IMR-90 (cell line): ENCODE measurements at regions not wholly inside any gene's neighbourhood (a gene's known extent, or its start where the extent isn't known, plus 50 kb on each side); places are given as distances from the start of the nearest gene placed in this dataset.

Source experiments
- ATAC-seq: fragments of 200-7000 bp; cut with Tn5 transposase; 2 replicates; pipeline ENCODE4 v1.9.1; 2020; ENCODE audit warnings: low read depth, mild to moderate bottlenecking, moderate library complexity
- BruUV-seq: library from RNA; stranded (reverse); fragments of 400-500 nt; replicated peaks from 2 replicates; lab custom pipeline; 2021; lab: Mats Ljungman, UMichigan
- CTCF ChIA-PET: fragments of 300-600 bp; formaldehyde crosslinking; extraction: SDS; loops from one replicate; lab custom pipeline; 2021; ENCODE audit warnings: antibody characterized with exemption; lab: Yijun Ruan, JAX
- POLR2A ChIA-PET: fragments of 300-600 bp; sonication (Branson Sonifier 250); formaldehyde crosslinking; loops from one replicate; lab custom pipeline; 2022; ENCODE audit warnings: antibody characterized with exemption; ENCODE audit not compliant: unreplicated experiment; lab: Charles Lee
- DNase-seq: peaks from one replicate; pipeline ENCODE4 v3.0.0; 2013
- H2AFZ ChIP-seq: replicated peaks from 2 replicates; pipeline ENCODE3; 2013; ENCODE audit warnings: low read length, mild to moderate bottlenecking; ENCODE audit not compliant: poor library complexity
- H2AK5ac ChIP-seq: 2 replicates; pipeline ENCODE4 v1.6.1; 2013; ENCODE audit warnings: low read depth, low read length, inconsistent platforms
- H2AK9ac ChIP-seq: replicated peaks from 2 replicates; pipeline ENCODE3; 2013; ENCODE audit warnings: mild to moderate bottlenecking, low read depth, low read length, moderate library complexity; ENCODE audit not compliant: poor library complexity
- H2BK120ac ChIP-seq: 2 replicates; pipeline ENCODE4 v1.6.1; 2013; ENCODE audit warnings: low read depth, low read length, inconsistent platforms
- H2BK15ac ChIP-seq: 3 replicates; pipeline ENCODE4 v1.6.1; 2013; ENCODE audit warnings: low read depth, low read length, inconsistent platforms
- H2BK20ac ChIP-seq: 2 replicates; pipeline ENCODE4 v1.6.1; 2013; ENCODE audit warnings: low read depth, mild to moderate bottlenecking, inconsistent platforms, low read length, moderate library complexity
- H2BK5ac ChIP-seq: 2 replicates; pipeline ENCODE4 v1.6.1; 2013; ENCODE audit warnings: mild to moderate bottlenecking, low read depth, low read length, inconsistent platforms; ENCODE audit not compliant: poor library complexity, severe bottlenecking
- H3K14ac ChIP-seq: replicated peaks from 2 replicates; pipeline ENCODE4 v1.6.1; 2013; ENCODE audit warnings: low read depth, low read length, inconsistent platforms
- H3K18ac ChIP-seq: 2 replicates; pipeline ENCODE4 v1.6.1; 2013; ENCODE audit warnings: low read depth, low read length, control low read depth
- H3K23ac ChIP-seq: 2 replicates; pipeline ENCODE4 v1.6.1; 2013; ENCODE audit warnings: low read depth, low read length, inconsistent platforms
- H3K27ac ChIP-seq: 2 replicates; pipeline ENCODE4 v1.5.1; 2013; ENCODE audit warnings: mild to moderate bottlenecking, control low read depth, low read length; ENCODE audit not compliant: insufficient read depth
- H3K27me3 ChIP-seq: 2 replicates; pipeline ENCODE4 v1.6.1; 2013; ENCODE audit warnings: low read length; ENCODE audit not compliant: control insufficient read depth, insufficient read depth
- H3K36me3 ChIP-seq: 2 replicates; pipeline ENCODE4 v1.6.1; 2013; ENCODE audit warnings: low read length, mixed read lengths; ENCODE audit not compliant: control insufficient read depth, insufficient read depth
- H3K4ac ChIP-seq: 2 replicates; pipeline ENCODE4 v1.6.1; 2013; ENCODE audit warnings: low read depth, low read length, inconsistent platforms
- H3K4me1 ChIP-seq: 2 replicates; pipeline ENCODE4 v1.6.1; 2013; ENCODE audit warnings: low read length, mixed read lengths; ENCODE audit not compliant: control insufficient read depth, insufficient read depth
- H3K4me2 ChIP-seq: 2 replicates; pipeline ENCODE4 v1.6.1; 2013; ENCODE audit warnings: low read depth, mild to moderate bottlenecking, control low read depth, low read length, moderate library complexity
- H3K4me3 ChIP-seq: 2 replicates; pipeline ENCODE4 v1.5.1; 2013; ENCODE audit warnings: low read depth, mild to moderate bottlenecking, control low read depth, low read length, moderate library complexity; ENCODE audit not compliant: insufficient read depth
- H3K56ac ChIP-seq: 2 replicates; pipeline ENCODE4 v1.6.1; 2013; ENCODE audit warnings: low read length, inconsistent platforms; ENCODE audit not compliant: insufficient read depth; ENCODE audit errors: extremely low read depth
- H3K79me1 ChIP-seq, 2 experiments: 2 replicates each; pipeline ENCODE4 v1.6.1; 2013; ENCODE audit warnings: low read length in 2 of 2, inconsistent platforms in 1 of 2, low read depth in 1 of 2
- H3K9ac ChIP-seq: 2 replicates; pipeline ENCODE4 v1.6.1; 2013; ENCODE audit warnings: low read depth, low read length, control low read depth
- H3K9me1 ChIP-seq: 2 replicates; pipeline ENCODE4 v1.6.1; 2013; ENCODE audit warnings: low read length, inconsistent platforms; ENCODE audit not compliant: insufficient read depth
- H3K9me3 ChIP-seq: 2 replicates; pipeline ENCODE4 v1.6.1; 2013; ENCODE audit warnings: low read length; ENCODE audit not compliant: control insufficient read depth, insufficient read depth
- H4K20me1 ChIP-seq: 2 replicates; pipeline ENCODE4 v1.6.1; 2013; ENCODE audit warnings: low read length, inconsistent platforms; ENCODE audit not compliant: insufficient read depth
- H4K5ac ChIP-seq: 2 replicates; pipeline ENCODE4 v1.6.1; 2013; ENCODE audit warnings: mild to moderate bottlenecking, low read depth, low read length, control low read depth
- H4K8ac ChIP-seq, 2 experiments: 2 replicates each; pipeline ENCODE4 v1.6.1; 2013; ENCODE audit warnings: low read depth in 2 of 2, low read length in 2 of 2, control low read depth in 1 of 2, inconsistent platforms in 1 of 2
- H4K91ac ChIP-seq: 2 replicates; pipeline ENCODE4 v1.6.1; 2013; ENCODE audit warnings: low read depth, low read length, inconsistent platforms; ENCODE audit not compliant: insufficient read depth
- BHLHE40 ChIP-seq: fragments of 150-350 bp; IDR thresholded peaks from 2 replicates; pipeline ENCODE4 v1.6.1; 2016; ENCODE audit warnings: mild to moderate bottlenecking, low read depth, low read length
- CEBPB ChIP-seq: IDR thresholded peaks from 2 replicates; pipeline ENCODE4 v1.6.1; 2012; ENCODE audit warnings: low read depth, low read length, improper control_type of control experiment
- CHD1 ChIP-seq: IDR thresholded peaks from 2 replicates; pipeline ENCODE4 v1.6.1; 2012; ENCODE audit warnings: low read depth, low read length, improper control_type of control experiment
- CTCF ChIP-seq: conservative IDR thresholded peaks from 2 replicates; pipeline ENCODE4 v1.5.1; 2012; ENCODE audit warnings: mild to moderate bottlenecking, low read depth, low read length, improper control_type of control experiment
- MAFK ChIP-seq: IDR thresholded peaks from 2 replicates; pipeline ENCODE4 v1.6.1; 2012; ENCODE audit warnings: low read depth, low read length, improper control_type of control experiment
- MAZ ChIP-seq: IDR thresholded peaks from 2 replicates; pipeline ENCODE4 v1.6.1; 2012; ENCODE audit warnings: low read depth, mild to moderate bottlenecking, low read length, improper control_type of control experiment, moderate library complexity, borderline replicate concordance
- MXI1 ChIP-seq: IDR thresholded peaks from 2 replicates; pipeline ENCODE4 v1.6.1; 2012; ENCODE audit warnings: low read depth, mild to moderate bottlenecking, low read length, moderate library complexity, borderline replicate concordance
- NFE2L2 ChIP-seq: fragments of 150-350 bp; IDR thresholded peaks from 2 replicates; pipeline ENCODE4 v1.6.1; 2016; ENCODE audit warnings: low read depth, mild to moderate bottlenecking, low read length
- POLR2A ChIP-seq: IDR thresholded peaks from 2 replicates; pipeline ENCODE4 v1.6.1; 2012; ENCODE audit warnings: mild to moderate bottlenecking, low read depth, low read length
- RAD21 ChIP-seq: IDR thresholded peaks from 2 replicates; pipeline ENCODE4 v1.6.1; 2012; ENCODE audit warnings: low read length, improper control_type of control experiment
- RCOR1 ChIP-seq: IDR thresholded peaks from 2 replicates; pipeline ENCODE4 v1.6.1; 2012; ENCODE audit warnings: mild to moderate bottlenecking, low read length, improper control_type of control experiment; ENCODE audit not compliant: insufficient replicate concordance
- RFX5 ChIP-seq: IDR thresholded peaks from 2 replicates; pipeline ENCODE4 v1.8.0; 2012; ENCODE audit warnings: low read depth, mild to moderate bottlenecking, low read length, moderate library complexity
- SMC3 ChIP-seq: fragments of 150-350 bp; IDR thresholded peaks from 2 replicates; pipeline ENCODE4 v1.6.1; 2016; ENCODE audit warnings: low read depth, mild to moderate bottlenecking, antibody characterized with exemption, low read length, moderate library complexity
- WGBS, 2 experiments: methylation state at CpG; one replicate each; pipeline versions ENCODE4 v1.1.5 to v1.1.7; 2013; ENCODE audit warnings: missing lambda C conversion rate in 2 of 2; ENCODE audit not compliant: insufficient read length in 1 of 2; ENCODE audit errors: extremely low coverage in 2 of 2; 5-methylcytosine and 5-hydroxymethylcytosine counted together
- dilution Hi-C: fragments of 300-500 bp; cut with HindIII; formaldehyde crosslinking; loops from one replicate; pipeline ENCODE4 v1.14.3; 2018; ENCODE audit warnings: low sequenced_read_pairs; ENCODE audit not compliant: unreplicated experiment
- in situ Hi-C: fragments of 300-500 bp; cut with MboI; formaldehyde crosslinking; loops from 3 replicates; pipeline ENCODE4 v1.14.3; 2019; ENCODE audit warnings: low sequenced_read_pairs, inconsistent platforms, mixed read lengths
- intact Hi-C: fragments of 100-400 bp; cut with micrococcal nuclease; formaldehyde crosslinking; loops from 2 replicates; pipeline ENCODE4 v1.10.0; 2022
- TF ChIP-seq, protein P1 (sequence below): fragments of 150-350 bp; IDR thresholded peaks from 2 replicates; pipeline ENCODE4 v1.6.1; 2017; ENCODE audit warnings: mild to moderate bottlenecking, antibody characterized with exemption, low read length, low read depth
- TF ChIP-seq, protein P2 (sequence below): fragments of 150-350 bp; IDR thresholded peaks from 2 replicates; pipeline ENCODE4 v1.6.1; 2016; ENCODE audit warnings: low read depth, mild to moderate bottlenecking, low read length, moderate library complexity, borderline replicate concordance

GRCh38 chr13:67538906-67539305 lies 308.8 kb upstream of the PCDH9 start:
- dilution Hi-C loops (no loop called here), in situ Hi-C loops (no loop called here), intact Hi-C loops (no loop called here)
- H3K14ac ChIP-seq, result no peak overlapping the region
- ChIA-PET POLR2A (no interaction called here), CTCF (no interaction called here)
- H3K9me3 ChIP-seq, result no peaks in the 10 kb centered on the region
- H3K18ac ChIP-seq, result no peak overlapping the region
- no peak overlapping the region for H2BK20ac ChIP-seq
- no peak for TF ChIP-seq RAD21
- TF ChIP-seq POLR2A, result no peak
- TF ChIP-seq, protein P1, sequence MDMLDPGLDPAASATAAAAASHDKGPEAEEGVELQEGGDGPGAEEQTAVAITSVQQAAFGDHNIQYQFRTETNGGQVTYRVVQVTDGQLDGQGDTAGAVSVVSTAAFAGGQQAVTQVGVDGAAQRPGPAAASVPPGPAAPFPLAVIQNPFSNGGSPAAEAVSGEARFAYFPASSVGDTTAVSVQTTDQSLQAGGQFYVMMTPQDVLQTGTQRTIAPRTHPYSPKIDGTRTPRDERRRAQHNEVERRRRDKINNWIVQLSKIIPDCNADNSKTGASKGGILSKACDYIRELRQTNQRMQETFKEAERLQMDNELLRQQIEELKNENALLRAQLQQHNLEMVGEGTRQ, result no peak
- no peak for TF ChIP-seq CEBPB
- no peak for TF ChIP-seq RFX5
- TF ChIP-seq RCOR1, result no peak
- no peak for TF ChIP-seq MXI1
- TF ChIP-seq BHLHE40, result no peak
- no peak for TF ChIP-seq NFE2L2
- TF ChIP-seq MAFK, result no peak
- TF ChIP-seq, protein P2, sequence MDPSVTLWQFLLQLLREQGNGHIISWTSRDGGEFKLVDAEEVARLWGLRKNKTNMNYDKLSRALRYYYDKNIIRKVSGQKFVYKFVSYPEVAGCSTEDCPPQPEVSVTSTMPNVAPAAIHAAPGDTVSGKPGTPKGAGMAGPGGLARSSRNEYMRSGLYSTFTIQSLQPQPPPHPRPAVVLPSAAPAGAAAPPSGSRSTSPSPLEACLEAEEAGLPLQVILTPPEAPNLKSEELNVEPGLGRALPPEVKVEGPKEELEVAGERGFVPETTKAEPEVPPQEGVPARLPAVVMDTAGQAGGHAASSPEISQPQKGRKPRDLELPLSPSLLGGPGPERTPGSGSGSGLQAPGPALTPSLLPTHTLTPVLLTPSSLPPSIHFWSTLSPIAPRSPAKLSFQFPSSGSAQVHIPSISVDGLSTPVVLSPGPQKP, result no peak
- TF ChIP-seq MAZ, result no peak
- no peak for TF ChIP-seq CTCF
- no peak for TF ChIP-seq CHD1
- TF ChIP-seq SMC3, result no peak
- H3K23ac ChIP-seq, result no peak overlapping the region
- H2BK5ac ChIP-seq, result no peak overlapping the region
- H3K56ac ChIP-seq, result no peak overlapping the region
- H3K36me3 ChIP-seq, result no peaks in the 10 kb centered on the region
- no peaks in the 10 kb centered on the region for H3K4me1 ChIP-seq
- no peak overlapping the region for H4K91ac ChIP-seq
- BruUV-seq, result no TSS peak
- ATAC-seq, result no peak
- H3K27ac ChIP-seq, result no peak overlapping the region
- H2AFZ ChIP-seq, result no peak overlapping the region
- H3K4me3 ChIP-seq, result no peak overlapping the region
- H3K27me3 ChIP-seq, result no peaks in the 10 kb centered on the region
- H3K79me1 ChIP-seq, result no peaks in the 10 kb centered on the region
- no peak overlapping the region for H4K8ac ChIP-seq
- no peak overlapping the region for H3K4me2 ChIP-seq
- H3K4ac ChIP-seq, result no peak overlapping the region
- no CpG with 5 or more reads among the region's 1 CpG for WGBS, 2 experiments
- peak; percentile 1 for DNase-seq
- no peak overlapping the region for H2BK15ac ChIP-seq
- no peak overlapping the region for H2BK120ac ChIP-seq
- H2AK9ac ChIP-seq, result no peak overlapping the region
- no peaks in the 10 kb centered on the region for H3K9me1 ChIP-seq
- H3K9ac ChIP-seq, result no peak overlapping the region
- no peak overlapping the region for H2AK5ac ChIP-seq
- no peak overlapping the region for H4K5ac ChIP-seq
- no peaks in the 10 kb centered on the region for H4K20me1 ChIP-seq
